CD4-positive, CD25-positive, alpha-beta regulatory T cell (primary cell): ENCODE measurements at regions not wholly inside any gene's neighbourhood (a gene's known extent, or its start where the extent isn't known, plus 50 kb on each side); places are given as distances from the start of the nearest gene placed in this dataset.
"Not testable (repeated sequence)": the region's sequence is repeated elsewhere in the genome, so short reads cannot be mapped to it uniquely, and the experiment has no call there.

Experiments
- ATAC-seq, 2 donors: fragments of 150-1000 bp; cut with Tn5 transposase; one replicate each; pipeline ENCODE4 v1.10.0; 2021; ENCODE audit warnings: low read depth in 2 of 2, moderate number of reproducible peaks in 2 of 2, moderate library complexity in 1 of 2
- DNase-seq, 3 donors: peaks; one replicate each; pipeline versions ENCODE4 v3.0.0 to v3.0.0-alpha.2; 2012 to 2022; ENCODE audit warnings: mixed read lengths in 1 of 3
- H3K27ac ChIP-seq: one replicate; pipeline ENCODE4 v1.7.0; 2013; ENCODE audit warnings: mild to moderate bottlenecking, low read length; ENCODE audit not compliant: insufficient read depth, poor library complexity, severe bottlenecking
- H3K27me3 ChIP-seq: one replicate; pipeline ENCODE4 v1.7.0; 2013; ENCODE audit warnings: low read length; ENCODE audit not compliant: control insufficient read depth, insufficient read depth
- H3K36me3 ChIP-seq: one replicate; pipeline ENCODE4 v1.7.0; 2013; ENCODE audit warnings: mild to moderate bottlenecking, low read length, moderate library complexity; ENCODE audit not compliant: control insufficient read depth, insufficient read depth
- H3K4me1 ChIP-seq: 2 replicates; pipeline ENCODE4 v1.7.0; 2013; ENCODE audit warnings: mild to moderate bottlenecking, low read length; ENCODE audit not compliant: insufficient read depth, control insufficient read depth, poor library complexity, severe bottlenecking
- H3K4me3 ChIP-seq: one replicate; pipeline ENCODE4 v1.7.0; 2013; ENCODE audit warnings: low read depth, mild to moderate bottlenecking, low read length, moderate library complexity
- H3K9me3 ChIP-seq, 2 experiments: 1 replicate in 1 of 2; 2 replicates in 1 of 2; pipeline ENCODE4 v1.7.0; 2013; ENCODE audit warnings: low read length in 2 of 2, mild to moderate bottlenecking in 1 of 2, moderate library complexity in 1 of 2; ENCODE audit not compliant: control insufficient read depth in 2 of 2
- H3K27ac Mint-ChIP-seq, 3 donors: one replicate each; pipeline ENCODE4 v1.8.0; 2020 to 2022; ENCODE audit warnings: mild to moderate bottlenecking in 3 of 3, mixed read lengths in 3 of 3, moderate library complexity in 2 of 3
- H3K27me3 Mint-ChIP-seq: one replicate; pipeline ENCODE4 v1.8.0; 2022; ENCODE audit warnings: mild to moderate bottlenecking, mixed read lengths
- H3K36me3 Mint-ChIP-seq: one replicate; pipeline ENCODE4 v1.8.0; 2020; ENCODE audit warnings: mixed read lengths
- H3K4me1 Mint-ChIP-seq, 4 donors: one replicate each; pipeline ENCODE4 v1.8.0; 2020 to 2022; ENCODE audit warnings: mixed read lengths in 4 of 4, mild to moderate bottlenecking in 1 of 4
- H3K4me3 Mint-ChIP-seq, 4 donors: one replicate each; pipeline ENCODE4 v1.8.0; 2020 to 2022; ENCODE audit warnings: mild to moderate bottlenecking in 4 of 4, mixed read lengths in 4 of 4, moderate library complexity in 3 of 4
- H3K9me3 Mint-ChIP-seq, 7 donors: one replicate each; pipeline ENCODE4 v1.8.0; 2020 to 2022; ENCODE audit warnings: mixed read lengths in 7 of 7, mild to moderate bottlenecking in 3 of 7, moderate library complexity in 2 of 7

- no peak overlapping the region for H3K27ac ChIP-seq
- no peak overlapping the region for H3K4me3 ChIP-seq
- no peak overlapping the region for H3K27ac Mint-ChIP-seq
- no peak overlapping the region for H3K4me3 Mint-ChIP-seq
- no peaks in the 10 kb centered on the region for H3K4me1 ChIP-seq
- no peaks in the 10 kb centered on the region for H3K9me3 ChIP-seq
- H3K4me1 Mint-ChIP-seq: no peaks in the 10 kb centered on the region
- ATAC-seq (no peak), DNase-seq (no peak)
- H3K27me3 ChIP-seq: no peaks in the 10 kb centered on the region
- H3K36me3 ChIP-seq: no peaks in the 10 kb centered on the region
- H3K9me3 Mint-ChIP-seq: peaks cover 0 to 5% (median 0%) of the 10 kb centered on the region in 7 donors
- H3K27me3 Mint-ChIP-seq: no peaks in the 10 kb centered on the region
- H3K36me3 Mint-ChIP-seq: no peaks in the 10 kb centered on the region
These were observed 194.9 kb upstream of the SPOPL start for GRCh38 chr2:138306626-138307025.

GRCh38 chr2:138307099-138307498, 194.5 kb upstream of the SPOPL start:
- ATAC-seq (no peak), DNase-seq (no peak)
- H3K36me3 Mint-ChIP-seq: no peaks in the 10 kb centered on the region
- H3K4me1 Mint-ChIP-seq: no peaks in the 10 kb centered on the region
- Histone ChIP-seq H3K4me3 (no peak overlapping the region), H3K4me1 (no peaks in the 10 kb centered on the region), H3K27me3 (no peaks in the 10 kb centered on the region), H3K27ac (no peak overlapping the region), H3K9me3 (peaks cover 0 to under 1% of the 10 kb centered on the region in 2 experiments), H3K36me3 (no peaks in the 10 kb centered on the region)
- no peaks in the 10 kb centered on the region for H3K27me3 Mint-ChIP-seq
- H3K27ac Mint-ChIP-seq: no peak overlapping the region
- peaks cover 0 to 5% (median 1%) of the 10 kb centered on the region in 7 donors for H3K9me3 Mint-ChIP-seq
- no peak overlapping the region for H3K4me3 Mint-ChIP-seq

GRCh38 chr2:138309760-138310159, 191.8 kb upstream of the SPOPL start:
- H3K4me3 Mint-ChIP-seq: no peak overlapping the region
- H3K4me1 ChIP-seq: no peaks in the 10 kb centered on the region
- DNase-seq (no peak), ATAC-seq (no peak)
- H3K9me3 Mint-ChIP-seq: peaks cover 0 to 11% (median 4%) of the 10 kb centered on the region in 7 donors
- no peaks in the 10 kb centered on the region for H3K36me3 Mint-ChIP-seq
- no peaks in the 10 kb centered on the region for H3K27me3 Mint-ChIP-seq
- H3K27me3 ChIP-seq: no peaks in the 10 kb centered on the region
- no peaks in the 10 kb centered on the region for H3K4me1 Mint-ChIP-seq
- no peak overlapping the region for H3K27ac ChIP-seq
- peaks cover 0 to 2% of the 10 kb centered on the region in 2 experiments for H3K9me3 ChIP-seq
- no peak overlapping the region for H3K4me3 ChIP-seq
- H3K27ac Mint-ChIP-seq: no peak overlapping the region
- no peaks in the 10 kb centered on the region for H3K36me3 ChIP-seq

- no peaks in the 10 kb centered on the region for H3K27me3 Mint-ChIP-seq
- H3K9me3 ChIP-seq: peaks cover 0 to 2% of the 10 kb centered on the region in 2 experiments
- no peak for ATAC-seq
- no peaks in the 10 kb centered on the region for H3K27me3 ChIP-seq
- H3K4me1 ChIP-seq: no peaks in the 10 kb centered on the region
- H3K4me3 ChIP-seq: no peak overlapping the region
- no peak for DNase-seq
- H3K4me1 Mint-ChIP-seq: no peaks in the 10 kb centered on the region
- H3K36me3 Mint-ChIP-seq: no peaks in the 10 kb centered on the region
- H3K4me3 Mint-ChIP-seq: no peak overlapping the region
- no peak overlapping the region for H3K27ac Mint-ChIP-seq
- no peaks in the 10 kb centered on the region for H3K36me3 ChIP-seq
- no peak overlapping the region for H3K27ac ChIP-seq
- H3K9me3 Mint-ChIP-seq: peaks cover 0 to 10% (median 6%) of the 10 kb centered on the region in 7 donors
These were observed 189.5 kb upstream of the SPOPL start for GRCh38 chr2:138312061-138312460.

GRCh38 chr2:138315619-138316018, 186.0 kb upstream of the SPOPL start:
- H3K27ac ChIP-seq, H3K9me3 ChIP-seq, H3K27me3 ChIP-seq, H3K4me1 ChIP-seq, H3K36me3 ChIP-seq, H3K4me3 Mint-ChIP-seq, H3K36me3 Mint-ChIP-seq, H3K27ac Mint-ChIP-seq, H3K27me3 Mint-ChIP-seq, H3K4me1 Mint-ChIP-seq, H3K9me3 Mint-ChIP-seq, DNase-seq, ATAC-seq, H3K4me3 ChIP-seq: not testable (repeated sequence)

- Mint-ChIP-seq H3K27ac (no peak overlapping the region), H3K27me3 (no peaks in the 10 kb centered on the region), H3K4me1 (no peaks in the 10 kb centered on the region), H3K4me3 (no peak overlapping the region), H3K9me3 (peaks cover 0 to 9% (median 0%) of the 10 kb centered on the region in 7 donors), H3K36me3 (no peaks in the 10 kb centered on the region)
- Histone ChIP-seq H3K27ac (no peak overlapping the region), H3K9me3 (no peaks in the 10 kb centered on the region), H3K4me3 (no peak overlapping the region), H3K36me3 (no peaks in the 10 kb centered on the region), H3K4me1 (no peaks in the 10 kb centered on the region), H3K27me3 (no peaks in the 10 kb centered on the region)
- ATAC-seq (no peak), DNase-seq (no peak)
These were observed 182.0 kb upstream of the SPOPL start for GRCh38 chr2:138319616-138320015.

GRCh38 chr2:138321458-138321857, 180.1 kb upstream of the SPOPL start:
- no peaks in the 10 kb centered on the region for H3K27me3 ChIP-seq
- H3K36me3 ChIP-seq: no peaks in the 10 kb centered on the region
- no peaks in the 10 kb centered on the region for H3K27me3 Mint-ChIP-seq
- no peak overlapping the region for H3K27ac Mint-ChIP-seq
- H3K27ac ChIP-seq: no peak overlapping the region
- H3K4me1 Mint-ChIP-seq: no peaks in the 10 kb centered on the region
- H3K4me1 ChIP-seq: no peaks in the 10 kb centered on the region
- no peak for DNase-seq
- no peaks in the 10 kb centered on the region for H3K36me3 Mint-ChIP-seq
- ATAC-seq: no peak
- no peak overlapping the region for H3K4me3 Mint-ChIP-seq
- H3K9me3 Mint-ChIP-seq: peaks cover 0 to 5% (median 0%) of the 10 kb centered on the region in 7 donors
- no peaks in the 10 kb centered on the region for H3K9me3 ChIP-seq
- no peak overlapping the region for H3K4me3 ChIP-seq

- H3K9me3 Mint-ChIP-seq: peaks cover 0 to 5% (median 0%) of the 10 kb centered on the region in 7 donors
- Histone ChIP-seq H3K27ac (no peak overlapping the region), H3K27me3 (no peaks in the 10 kb centered on the region), H3K36me3 (no peaks in the 10 kb centered on the region), H3K4me3 (no peak overlapping the region), H3K9me3 (no peaks in the 10 kb centered on the region), H3K4me1 (no peaks in the 10 kb centered on the region)
- no peak overlapping the region for H3K27ac Mint-ChIP-seq
- no peak overlapping the region for H3K4me3 Mint-ChIP-seq
- ATAC-seq: no peak
- no peaks in the 10 kb centered on the region for H3K27me3 Mint-ChIP-seq
- DNase-seq: no peak
- no peaks in the 10 kb centered on the region for H3K36me3 Mint-ChIP-seq
- no peaks in the 10 kb centered on the region for H3K4me1 Mint-ChIP-seq
These were observed 178.0 kb upstream of the SPOPL start for GRCh38 chr2:138323382-138324067.
